ENCODE measurements at regions not wholly inside any gene's neighbourhood (a gene's known extent, or its start where the extent isn't known, plus 50 kb on each side); places are given as distances from the start of the nearest gene placed in this dataset.

DNA sequence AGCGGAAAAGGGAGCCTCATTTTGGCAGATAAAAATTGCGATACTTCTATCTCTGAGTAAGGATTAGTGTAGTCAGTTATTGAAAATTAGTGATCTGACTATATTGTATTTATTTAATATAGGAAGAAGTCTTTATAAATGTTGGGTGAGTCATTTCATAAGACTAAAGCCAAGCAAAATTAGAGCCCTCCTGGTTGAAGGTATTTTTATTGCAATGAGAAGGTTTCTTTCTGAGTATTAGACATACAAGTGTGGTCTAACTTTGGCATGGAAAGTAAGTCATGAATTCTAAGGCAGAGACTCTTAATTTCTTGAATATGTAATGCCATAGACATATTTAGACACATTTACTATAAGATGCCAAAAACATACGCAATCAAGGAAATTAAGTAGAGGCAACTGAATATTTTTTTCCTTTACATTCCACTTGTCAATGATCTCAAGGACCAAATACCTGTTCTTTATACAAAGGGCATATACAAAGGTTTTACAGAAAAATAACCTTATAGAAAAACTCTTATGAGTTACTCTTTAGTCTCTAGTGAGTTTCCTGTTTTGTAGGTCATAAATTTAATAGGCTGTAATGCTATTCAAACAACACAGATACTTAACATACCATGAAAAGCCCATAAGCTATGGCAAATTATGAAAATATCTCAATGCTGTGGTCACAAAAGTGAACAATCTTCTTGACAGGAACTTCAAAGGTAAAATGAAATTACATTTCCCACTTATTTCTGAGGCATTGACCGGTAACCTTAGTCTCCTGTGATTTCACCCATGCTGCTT is 156.6 kb upstream of the BTG1 start:
- TF ChIP-seq, protein P1, sequence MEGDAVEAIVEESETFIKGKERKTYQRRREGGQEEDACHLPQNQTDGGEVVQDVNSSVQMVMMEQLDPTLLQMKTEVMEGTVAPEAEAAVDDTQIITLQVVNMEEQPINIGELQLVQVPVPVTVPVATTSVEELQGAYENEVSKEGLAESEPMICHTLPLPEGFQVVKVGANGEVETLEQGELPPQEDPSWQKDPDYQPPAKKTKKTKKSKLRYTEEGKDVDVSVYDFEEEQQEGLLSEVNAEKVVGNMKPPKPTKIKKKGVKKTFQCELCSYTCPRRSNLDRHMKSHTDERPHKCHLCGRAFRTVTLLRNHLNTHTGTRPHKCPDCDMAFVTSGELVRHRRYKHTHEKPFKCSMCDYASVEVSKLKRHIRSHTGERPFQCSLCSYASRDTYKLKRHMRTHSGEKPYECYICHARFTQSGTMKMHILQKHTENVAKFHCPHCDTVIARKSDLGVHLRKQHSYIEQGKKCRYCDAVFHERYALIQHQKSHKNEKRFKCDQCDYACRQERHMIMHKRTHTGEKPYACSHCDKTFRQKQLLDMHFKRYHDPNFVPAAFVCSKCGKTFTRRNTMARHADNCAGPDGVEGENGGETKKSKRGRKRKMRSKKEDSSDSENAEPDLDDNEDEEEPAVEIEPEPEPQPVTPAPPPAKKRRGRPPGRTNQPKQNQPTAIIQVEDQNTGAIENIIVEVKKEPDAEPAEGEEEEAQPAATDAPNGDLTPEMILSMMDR (IDR thresholded peaks at IDR 0.05): no peak
- TF ChIP-seq POLR2AphosphoS5 (IDR thresholded peaks at IDR 0.05): no peak
- no peak for TF ChIP-seq EP300 (IDR thresholded peaks at IDR 0.05)
